SK-N-MC (cell line): ENCODE measurements at regions not wholly inside any gene's neighbourhood (a gene's known extent, or its start where the extent isn't known, plus 50 kb on each side); places are given as distances from the start of the nearest gene placed in this dataset.
"Not testable (repeated sequence)": the region's sequence is repeated elsewhere in the genome, so short reads cannot be mapped to it uniquely, and the experiment has no call there.

Experiments
- DNase-seq: peaks from one replicate; pipeline ENCODE4 v3.0.0-alpha.2; 2011; ENCODE audit warnings: low read depth, low spot score
- H3K27ac ChIP-seq: fragments of 200-600 bp; sonication (generic); 2 replicates; pipeline ENCODE4 v1.5.1; 2016; ENCODE audit warnings: mixed run types
- H3K36me3 ChIP-seq: fragments of 200-600 bp; sonication (generic); 2 replicates; pipeline ENCODE4 v1.6.1; 2017; ENCODE audit warnings: antibody characterized with exemption, low read length, mixed read lengths; ENCODE audit not compliant: insufficient read depth
- H3K4me3 ChIP-seq: fragments of 200-600 bp; sonication (generic); 2 replicates; pipeline ENCODE4 v1.5.1; 2016
- H3K9ac ChIP-seq: fragments of 200-600 bp; sonication (generic); 2 replicates; pipeline ENCODE4 v1.8.0; 2017; ENCODE audit warnings: mixed run types, mixed read lengths; ENCODE audit not compliant: insufficient read length
- H3K9me3 ChIP-seq: fragments of 200-600 bp; sonication (generic); 2 replicates; pipeline ENCODE4 v1.6.1; 2017; ENCODE audit warnings: low read depth, mild to moderate bottlenecking, antibody characterized with exemption, low read length, moderate library complexity, mixed read lengths
- EZH2 ChIP-seq: fragments of 200-600 bp; sonication (generic); IDR thresholded peaks from one replicate; pipeline ENCODE4 v1.6.1; 2017; ENCODE audit warnings: antibody characterized with exemption
- FOXP2 ChIP-seq: optimal IDR thresholded peaks from 2 replicates; pipeline ENCODE3; 2011; ENCODE audit warnings: mild to moderate bottlenecking, moderate library complexity; ENCODE audit not compliant: insufficient read depth; ENCODE audit errors: extremely low read length, control extremely low read depth
- POLR2AphosphoS5 ChIP-seq: IDR thresholded peaks from 2 replicates; pipeline ENCODE4 v1.6.1; 2012; ENCODE audit warnings: mild to moderate bottlenecking, low read depth, low read length, borderline replicate concordance

DNA sequence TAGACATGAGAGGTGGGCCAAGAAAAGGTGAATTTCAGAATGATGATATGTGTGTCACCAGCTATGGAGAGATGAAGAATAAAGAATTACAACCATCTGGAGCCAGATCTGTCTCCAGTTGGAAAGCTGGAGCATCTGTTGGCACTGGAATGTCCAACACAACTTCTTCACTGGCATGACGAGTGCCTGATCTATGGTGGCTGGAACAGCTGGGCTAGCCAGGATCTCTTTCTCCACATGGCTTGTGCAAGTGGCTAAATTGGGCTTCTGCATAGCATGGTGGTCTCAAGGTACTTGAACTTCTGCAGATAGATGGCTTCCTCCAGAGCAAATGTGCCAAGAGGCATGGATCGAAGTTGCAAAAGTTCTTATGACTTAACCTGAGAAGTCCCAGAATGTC lies 256.1 kb upstream of the NCAM1 start:
- Histone ChIP-seq H3K27ac (no peak overlapping the region), H3K9ac (no peak overlapping the region), H3K9me3 (no peaks in the 10 kb centered on the region; the same call in 1 of the 2 replicates), H3K36me3 (no peaks in the 10 kb centered on the region), H3K4me3 (no peak overlapping the region)
- no peak for DNase-seq
- TF ChIP-seq FOXP2 (no peak), POLR2AphosphoS5 (no peak), EZH2 (no peak)

GRCh38 chr11:112706863-112707262 lies 254.4 kb upstream of the NCAM1 start:
- no peak overlapping the region for H3K4me3 ChIP-seq
- no peaks in the 10 kb centered on the region; the same call in 1 of the 2 replicates for H3K9me3 ChIP-seq
- H3K9ac ChIP-seq, result no peak overlapping the region
- H3K36me3 ChIP-seq, result no peaks in the 10 kb centered on the region
- no peak overlapping the region for H3K27ac ChIP-seq
- DNase-seq, result no peak
- no peak for TF ChIP-seq EZH2
- no peak for TF ChIP-seq POLR2AphosphoS5
- no peak for TF ChIP-seq FOXP2

GRCh38 chr11:112714340-112714739 lies 246.9 kb upstream of the NCAM1 start:
- not testable (repeated sequence) for DNase-seq, H3K9ac ChIP-seq, H3K9me3 ChIP-seq, H3K27ac ChIP-seq, H3K36me3 ChIP-seq, H3K4me3 ChIP-seq

DNA sequence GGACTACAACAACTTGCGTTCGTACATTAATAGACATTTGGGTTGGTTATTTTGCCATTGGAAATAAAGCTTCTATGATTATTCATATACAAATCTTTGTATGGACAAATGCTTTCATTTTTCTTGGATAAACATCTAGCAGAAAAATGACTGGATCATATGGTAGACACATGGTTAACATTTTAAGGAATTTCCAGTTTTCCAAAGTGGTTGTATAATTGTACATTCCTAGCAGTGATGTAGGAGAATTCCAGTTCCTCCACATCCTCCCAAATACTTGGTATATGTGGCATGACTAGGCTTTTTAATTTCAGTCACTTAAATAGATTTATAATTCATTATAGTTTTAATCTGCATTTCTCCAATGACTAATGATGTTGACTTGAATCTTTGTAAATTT lies 246.2 kb upstream of the NCAM1 start:
- no peaks in the 10 kb centered on the region for H3K36me3 ChIP-seq
- no peak for DNase-seq
- H3K9ac ChIP-seq, result no peak overlapping the region
- no peaks in the 10 kb centered on the region for H3K9me3 ChIP-seq
- H3K4me3 ChIP-seq, result no peak overlapping the region
- H3K27ac ChIP-seq, result no peak overlapping the region
- TF ChIP-seq POLR2AphosphoS5 (no peak), FOXP2 (no peak), EZH2 (no peak)

DNA sequence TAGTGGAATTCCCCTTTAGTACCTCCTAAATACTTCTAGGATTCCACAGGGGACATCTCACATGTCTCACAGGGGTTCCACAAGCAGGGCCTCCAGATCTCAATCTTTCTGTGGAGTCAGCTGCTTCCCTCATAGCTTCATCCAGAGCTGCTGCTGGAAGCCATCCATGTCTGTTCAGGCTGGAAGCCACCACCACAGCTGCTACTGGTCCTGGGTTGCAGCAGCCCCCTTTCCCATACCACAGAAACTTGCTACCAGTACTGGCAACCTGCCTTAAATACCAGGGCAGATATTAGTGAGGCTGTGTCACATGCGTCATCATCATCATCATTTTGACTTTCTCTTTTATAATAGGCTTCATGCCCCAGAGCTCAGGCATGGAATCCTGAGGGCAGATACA lies 242.7 kb upstream of the NCAM1 start:
- H3K36me3 ChIP-seq, result no peaks in the 10 kb centered on the region
- DNase-seq, result no peak
- TF ChIP-seq FOXP2 (no peak), POLR2AphosphoS5 (no peak), EZH2 (no peak)
- no peak overlapping the region for H3K9ac ChIP-seq
- H3K9me3 ChIP-seq, result no peaks in the 10 kb centered on the region
- no peak overlapping the region for H3K27ac ChIP-seq
- no peak overlapping the region for H3K4me3 ChIP-seq

DNA sequence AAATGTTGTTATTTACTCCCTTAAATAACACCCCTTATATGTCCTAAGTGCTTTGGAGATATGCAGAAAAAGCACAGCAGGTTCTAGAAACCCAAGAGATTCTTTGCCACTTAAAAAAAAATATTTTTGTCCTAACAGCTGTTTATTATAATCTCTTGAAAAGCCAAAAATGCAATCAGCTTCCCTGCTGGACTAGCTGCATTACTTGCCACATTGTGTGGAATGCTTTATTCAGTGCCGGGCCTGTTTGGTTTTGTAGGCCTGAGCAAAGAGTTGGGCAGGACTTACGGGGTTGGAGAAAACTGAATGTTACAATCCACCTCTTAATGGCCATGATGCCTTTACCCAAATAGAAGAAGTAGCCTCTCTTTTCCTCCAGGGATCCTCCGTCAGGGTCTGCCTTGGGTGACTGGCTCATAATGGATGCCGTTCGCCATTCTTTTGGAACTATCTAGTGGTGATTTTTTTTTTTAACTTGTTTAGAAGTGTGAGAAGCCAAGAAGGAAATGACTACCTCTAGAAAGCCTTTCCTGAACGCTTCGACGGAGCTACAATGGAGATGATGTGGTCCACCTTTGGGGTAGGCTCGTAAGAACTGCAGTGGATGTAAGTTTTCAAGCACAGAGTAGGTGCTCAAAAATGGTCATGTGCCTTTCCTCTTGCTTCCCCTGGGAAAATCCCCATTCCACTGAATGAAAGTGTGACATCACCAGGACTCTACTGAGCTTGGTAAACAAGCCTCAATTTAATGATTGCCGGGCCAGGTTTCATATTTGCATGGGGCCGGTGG lies 241.3 kb upstream of the NCAM1 start:
- no peak overlapping the region for H3K27ac ChIP-seq
- DNase-seq, result no peak

DNA sequence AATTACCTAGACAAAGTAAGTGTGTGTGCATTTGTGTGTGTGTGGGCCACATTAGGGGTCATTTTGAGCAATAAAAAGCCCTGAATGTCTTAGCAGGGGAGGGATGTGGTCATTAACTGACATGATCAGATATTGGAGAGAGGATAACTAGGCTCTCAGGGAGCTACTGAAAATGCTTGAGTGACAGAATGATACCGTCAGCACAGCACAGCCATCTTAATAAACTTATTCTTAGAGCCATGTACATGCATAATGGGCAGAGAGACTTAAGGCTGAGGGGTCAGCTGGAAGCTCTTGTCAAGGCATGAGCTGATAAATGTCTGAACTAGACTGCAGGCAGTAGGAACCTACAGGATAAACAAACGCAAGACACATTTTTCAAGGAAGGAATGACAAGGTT lies 239.1 kb upstream of the NCAM1 start:
- H3K9me3 ChIP-seq, result no peaks in the 10 kb centered on the region

More for the DNA sequence above, 241.3 kb upstream of the NCAM1 start:
- no peak overlapping the region for H3K4me3 ChIP-seq
- no peaks in the 10 kb centered on the region for H3K9me3 ChIP-seq
- no peak overlapping the region for H3K9ac ChIP-seq
- H3K36me3 ChIP-seq, result no peaks in the 10 kb centered on the region
- TF ChIP-seq EZH2, result no peak
- TF ChIP-seq FOXP2, result no peak
- no peak for TF ChIP-seq POLR2AphosphoS5

DNA sequence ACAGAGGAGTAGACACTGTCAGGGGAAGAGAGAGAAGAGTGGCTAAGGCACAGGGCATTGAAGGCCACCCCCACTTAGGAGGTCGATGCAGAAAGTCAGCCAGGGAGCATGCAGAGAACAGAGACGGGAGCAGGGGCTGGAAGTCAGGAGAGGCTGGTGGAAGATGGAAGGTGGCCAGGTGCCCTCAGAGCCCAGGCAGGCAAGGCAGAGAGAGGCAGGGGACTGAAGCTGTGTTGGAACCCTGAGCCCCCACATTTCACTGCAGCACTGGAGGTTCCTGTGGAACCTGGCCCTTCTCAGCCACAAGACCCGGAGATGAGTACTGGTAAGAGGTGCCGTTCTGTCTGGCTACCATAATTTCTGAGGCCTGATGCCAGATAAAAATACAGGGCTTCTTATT lies 238.3 kb upstream of the NCAM1 start:
- H3K27ac ChIP-seq, result no peak overlapping the region
- no peak overlapping the region for H3K9ac ChIP-seq
- H3K4me3 ChIP-seq, result no peak overlapping the region
- TF ChIP-seq POLR2AphosphoS5 (no peak), EZH2 (no peak), FOXP2 (no peak)
- no peaks in the 10 kb centered on the region for H3K9me3 ChIP-seq
- no peak for DNase-seq
- no peaks in the 10 kb centered on the region for H3K36me3 ChIP-seq

More for the DNA sequence above, 239.1 kb upstream of the NCAM1 start:
- H3K36me3 ChIP-seq, result no peaks in the 10 kb centered on the region
- DNase-seq, result no peak
- H3K4me3 ChIP-seq, result no peak overlapping the region
- no peak for TF ChIP-seq EZH2
- no peak for TF ChIP-seq FOXP2
- no peak for TF ChIP-seq POLR2AphosphoS5
- H3K27ac ChIP-seq, result no peak overlapping the region
- no peak overlapping the region for H3K9ac ChIP-seq

- DNase-seq, result no peak
- no peaks in the 10 kb centered on the region for H3K9me3 ChIP-seq
- H3K4me3 ChIP-seq, result no peak overlapping the region
- no peak overlapping the region for H3K9ac ChIP-seq
- no peak overlapping the region for H3K27ac ChIP-seq
- TF ChIP-seq POLR2AphosphoS5, result no peak
- TF ChIP-seq EZH2, result no peak
- TF ChIP-seq FOXP2, result no peak
- no peaks in the 10 kb centered on the region for H3K36me3 ChIP-seq
These were observed 237.3 kb upstream of the NCAM1 start for GRCh38 chr11:112723676-112724495.

GRCh38 chr11:112724496-112724790 lies 236.8 kb upstream of the NCAM1 start:
- Histone ChIP-seq H3K36me3 (no peaks in the 10 kb centered on the region), H3K9ac (no peak overlapping the region), H3K4me3 (no peak overlapping the region), H3K9me3 (no peaks in the 10 kb centered on the region), H3K27ac (no peak overlapping the region)
- no peak for DNase-seq
- no peak for TF ChIP-seq EZH2
- no peak for TF ChIP-seq POLR2AphosphoS5
- no peak for TF ChIP-seq FOXP2
